Body of pancreas (tissue), 4 donors: ENCODE measurements at regions not wholly inside any gene's neighbourhood (a gene's known extent, or its start where the extent isn't known, plus 50 kb on each side); places are given as distances from the start of the nearest gene placed in this dataset.

ENCODE experiments used
- POLR2A ChIP-seq, 3 donors: fragments of 450-650 bp; IDR thresholded peaks; one replicate each; pipeline ENCODE4 v1.6.1; 2016; ENCODE audit warnings: antibody characterized with exemption in 3 of 3, mild to moderate bottlenecking in 2 of 3
- TF ChIP-seq, protein P1 (sequence below), 7 experiments: fragments of 450-650 bp in 4 of 7; fragments of 200-600 bp in 3 of 7; sonication (generic) in 3 of 7; IDR thresholded peaks; one replicate each; pipeline ENCODE4 v1.5.1; 2016 to 2019; ENCODE audit warnings: antibody characterized with exemption in 7 of 7

DNA sequence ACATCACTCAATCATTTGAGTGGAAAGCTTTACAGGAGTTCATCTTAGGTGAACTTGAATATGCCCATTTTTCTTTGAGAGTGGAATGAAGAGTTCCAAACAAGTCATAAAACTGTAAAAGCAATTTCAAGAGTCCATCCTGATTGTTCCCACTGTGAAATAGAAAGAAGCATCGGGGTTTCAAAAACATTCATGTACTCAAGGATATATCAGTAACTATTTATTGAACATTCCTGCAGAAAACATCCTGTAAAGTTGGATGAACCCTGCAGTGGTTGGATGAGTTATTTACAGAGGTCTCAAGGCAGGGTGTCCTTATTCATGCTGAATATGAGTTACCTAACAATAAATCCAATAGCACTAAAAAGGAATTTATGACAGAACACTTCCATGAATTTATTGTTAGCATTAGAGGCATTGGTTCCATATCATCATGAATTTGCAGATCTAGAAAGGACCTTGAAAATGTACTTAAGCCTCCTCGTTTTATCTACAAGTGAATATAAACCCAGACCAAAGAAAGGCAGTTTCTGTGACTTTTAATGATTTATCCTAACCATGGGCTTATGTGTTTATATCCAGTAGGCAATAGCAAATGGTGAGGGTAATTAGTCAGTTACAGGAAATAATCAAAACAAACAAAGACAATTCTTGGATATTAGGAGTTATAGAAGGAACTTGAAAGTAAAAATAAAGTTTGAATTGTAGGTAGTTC is 361.9 kb upstream of the KCNMB2 start:
- TF ChIP-seq, protein P1, sequence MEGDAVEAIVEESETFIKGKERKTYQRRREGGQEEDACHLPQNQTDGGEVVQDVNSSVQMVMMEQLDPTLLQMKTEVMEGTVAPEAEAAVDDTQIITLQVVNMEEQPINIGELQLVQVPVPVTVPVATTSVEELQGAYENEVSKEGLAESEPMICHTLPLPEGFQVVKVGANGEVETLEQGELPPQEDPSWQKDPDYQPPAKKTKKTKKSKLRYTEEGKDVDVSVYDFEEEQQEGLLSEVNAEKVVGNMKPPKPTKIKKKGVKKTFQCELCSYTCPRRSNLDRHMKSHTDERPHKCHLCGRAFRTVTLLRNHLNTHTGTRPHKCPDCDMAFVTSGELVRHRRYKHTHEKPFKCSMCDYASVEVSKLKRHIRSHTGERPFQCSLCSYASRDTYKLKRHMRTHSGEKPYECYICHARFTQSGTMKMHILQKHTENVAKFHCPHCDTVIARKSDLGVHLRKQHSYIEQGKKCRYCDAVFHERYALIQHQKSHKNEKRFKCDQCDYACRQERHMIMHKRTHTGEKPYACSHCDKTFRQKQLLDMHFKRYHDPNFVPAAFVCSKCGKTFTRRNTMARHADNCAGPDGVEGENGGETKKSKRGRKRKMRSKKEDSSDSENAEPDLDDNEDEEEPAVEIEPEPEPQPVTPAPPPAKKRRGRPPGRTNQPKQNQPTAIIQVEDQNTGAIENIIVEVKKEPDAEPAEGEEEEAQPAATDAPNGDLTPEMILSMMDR (IDR thresholded peaks at IDR 0.05): no peak
- TF ChIP-seq POLR2A (IDR thresholded peaks at IDR 0.05): no peak
